NK-92 (cell line): ENCODE measurements at regions not wholly inside any gene's neighbourhood (a gene's known extent, or its start where the extent isn't known, plus 50 kb on each side); places are given as distances from the start of the nearest gene placed in this dataset.
"Not testable (repeated sequence)": the region's sequence is repeated elsewhere in the genome, so short reads cannot be mapped to it uniquely, and the experiment has no call there.

Experiments
- DNase-seq: peaks from one replicate; lab custom pipeline; 2025; ENCODE audit not compliant: unreplicated experiment; lab: John Stamatoyannopoulos, UW

GRCh38 chr17:73919033-73919432 is 274.8 kb upstream of the SDK2 start:
- DNase-seq = not testable (repeated sequence)

DNA sequence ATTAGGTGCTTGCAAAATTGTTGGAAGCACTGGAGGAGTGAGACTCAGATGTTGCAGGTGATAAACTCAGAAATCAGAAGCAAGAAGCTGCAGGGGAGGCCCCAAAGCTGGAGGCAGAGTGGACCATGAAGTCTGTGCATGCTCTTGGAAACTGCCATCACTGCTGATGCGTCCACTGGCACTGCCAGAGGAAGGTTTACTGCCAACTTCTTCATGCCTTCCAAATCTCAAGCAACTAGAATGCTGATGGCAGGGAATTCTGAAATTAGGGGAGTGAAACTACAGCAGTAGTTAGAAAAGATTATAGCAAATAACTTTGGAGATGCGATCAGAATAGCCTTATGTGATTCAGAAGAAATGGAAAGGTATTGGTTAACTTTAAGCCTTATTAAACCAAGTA is 277.1 kb upstream of the SDK2 start:
- DNase-seq = no peak

DNA sequence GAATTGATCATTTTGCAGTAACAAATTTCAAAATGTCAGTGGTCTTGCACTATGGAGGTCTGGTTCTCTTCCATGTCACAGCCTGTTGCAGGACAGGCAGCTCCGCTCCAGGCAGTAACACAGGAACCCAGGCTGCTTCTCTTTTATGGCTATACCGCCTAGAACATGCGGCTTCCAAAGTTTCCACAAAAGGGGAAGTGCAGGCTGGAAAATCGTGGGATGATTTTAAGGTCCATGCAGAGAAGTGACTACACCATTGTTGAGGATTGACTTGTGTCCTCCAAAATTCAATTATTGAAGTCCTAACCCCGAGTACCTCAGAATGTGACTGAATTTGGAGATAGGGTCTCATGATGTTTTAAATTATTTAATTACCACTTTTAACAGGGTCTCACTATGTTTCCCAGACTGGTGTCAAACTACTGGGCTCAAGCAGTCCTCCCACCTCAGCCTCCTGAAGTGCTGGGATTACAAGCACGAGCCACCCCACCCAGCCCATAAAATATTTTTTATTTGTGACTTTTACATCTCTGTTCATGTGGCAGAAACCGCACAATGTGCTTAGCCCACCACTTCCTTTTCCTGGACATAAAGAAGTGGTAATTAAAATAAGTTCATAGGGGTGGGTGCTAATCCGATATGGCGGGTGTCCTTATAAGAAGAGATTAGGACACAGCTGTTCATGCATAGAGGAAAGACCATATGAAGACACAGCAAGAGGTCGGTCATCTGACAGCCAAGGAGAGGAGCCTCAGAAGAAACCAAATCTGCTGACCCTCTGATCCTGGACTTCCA is 279.2 kb upstream of the RPL38 start:
- no peak for DNase-seq

GRCh38 chr17:73924909-73925186 is 278.6 kb upstream of the RPL38 start:
- no peak for DNase-seq

- DNase-seq = no peak
Measured at GRCh38 chr17:73929860-73930430, 273.5 kb upstream of the RPL38 start.

DNA sequence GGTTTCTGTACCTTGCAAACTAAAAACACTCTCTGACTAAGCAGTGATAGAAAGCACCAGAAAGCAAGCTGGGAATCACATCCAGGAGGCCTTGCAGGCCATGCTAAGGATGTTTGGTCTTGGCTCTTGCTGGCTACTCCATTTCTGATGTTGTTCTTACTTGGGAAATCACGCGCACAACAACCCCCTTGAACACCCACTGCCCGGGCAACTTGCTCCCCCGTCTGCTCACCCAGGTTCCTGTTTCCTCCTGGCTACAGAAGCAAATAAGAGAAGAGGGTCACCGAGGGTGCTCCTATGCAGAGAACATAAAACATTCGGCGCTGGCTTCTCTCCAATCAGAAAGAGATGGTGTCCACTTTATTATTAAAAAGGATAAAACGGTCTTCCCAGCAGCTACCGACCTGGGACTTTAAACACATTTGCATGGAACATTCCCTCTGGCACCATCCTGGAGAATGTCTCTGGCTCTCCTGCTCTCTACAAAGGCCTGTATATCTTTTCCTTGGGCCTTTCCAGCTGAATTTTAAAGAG is 271.2 kb upstream of the RPL38 start:
- no peak for DNase-seq

- DNase-seq = no peak
Measured at GRCh38 chr17:73933164-73933766, 270.2 kb upstream of the RPL38 start.

- no peak for DNase-seq
Measured at GRCh38 chr17:73933871-73934270, 269.6 kb upstream of the RPL38 start.

DNA sequence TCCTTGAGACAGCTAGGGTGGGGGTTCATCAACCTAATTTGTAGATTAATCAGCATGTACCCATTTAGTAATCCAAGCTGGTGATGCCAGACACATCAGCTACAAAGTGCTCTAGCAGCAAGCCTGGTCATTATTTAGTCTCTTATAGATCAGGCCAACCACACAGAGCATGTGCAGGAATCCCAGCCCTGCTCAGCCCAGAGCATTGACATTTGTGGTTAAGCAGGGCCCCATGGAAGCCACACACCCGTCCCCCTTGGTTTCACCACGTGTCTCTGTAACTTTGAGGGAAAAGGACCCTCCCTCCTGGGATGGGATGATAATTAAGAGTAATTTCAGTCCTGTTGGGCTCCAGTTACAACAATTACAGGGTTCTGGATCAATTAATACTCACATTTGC is 268.8 kb upstream of the RPL38 start:
- no peak for DNase-seq

GRCh38 chr17:73936908-73937627 is 266.4 kb upstream of the RPL38 start:
- no peak for DNase-seq

- no peak for DNase-seq
Measured at GRCh38 chr17:73938706-73939105, 264.8 kb upstream of the RPL38 start.

- DNase-seq = no peak
Measured at GRCh38 chr17:73939806-73940205, 263.7 kb upstream of the RPL38 start.

DNA sequence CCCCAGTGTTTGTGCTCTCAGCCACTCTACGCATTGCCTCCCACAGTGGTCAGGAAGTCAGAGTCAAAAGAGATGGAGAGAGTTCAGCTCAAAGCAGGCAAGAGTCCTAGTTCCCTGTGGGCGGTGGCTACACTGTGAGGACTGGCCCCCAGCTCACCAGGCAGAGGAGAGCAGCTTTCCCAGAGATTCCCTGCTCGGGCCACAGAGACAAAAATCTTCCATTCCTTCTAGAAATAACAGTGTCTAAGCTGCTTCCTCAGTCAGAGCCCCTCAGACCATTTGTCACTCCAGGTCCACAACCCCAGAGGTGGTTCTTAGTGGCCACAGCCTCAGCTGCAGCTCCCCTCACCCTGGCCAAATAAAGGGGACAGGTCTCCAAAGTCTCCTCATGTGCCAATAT is 263.0 kb upstream of the RPL38 start:
- no peak for DNase-seq

- DNase-seq = no peak
Measured at GRCh38 chr17:73941919-73942530, 261.5 kb upstream of the RPL38 start.

DNA sequence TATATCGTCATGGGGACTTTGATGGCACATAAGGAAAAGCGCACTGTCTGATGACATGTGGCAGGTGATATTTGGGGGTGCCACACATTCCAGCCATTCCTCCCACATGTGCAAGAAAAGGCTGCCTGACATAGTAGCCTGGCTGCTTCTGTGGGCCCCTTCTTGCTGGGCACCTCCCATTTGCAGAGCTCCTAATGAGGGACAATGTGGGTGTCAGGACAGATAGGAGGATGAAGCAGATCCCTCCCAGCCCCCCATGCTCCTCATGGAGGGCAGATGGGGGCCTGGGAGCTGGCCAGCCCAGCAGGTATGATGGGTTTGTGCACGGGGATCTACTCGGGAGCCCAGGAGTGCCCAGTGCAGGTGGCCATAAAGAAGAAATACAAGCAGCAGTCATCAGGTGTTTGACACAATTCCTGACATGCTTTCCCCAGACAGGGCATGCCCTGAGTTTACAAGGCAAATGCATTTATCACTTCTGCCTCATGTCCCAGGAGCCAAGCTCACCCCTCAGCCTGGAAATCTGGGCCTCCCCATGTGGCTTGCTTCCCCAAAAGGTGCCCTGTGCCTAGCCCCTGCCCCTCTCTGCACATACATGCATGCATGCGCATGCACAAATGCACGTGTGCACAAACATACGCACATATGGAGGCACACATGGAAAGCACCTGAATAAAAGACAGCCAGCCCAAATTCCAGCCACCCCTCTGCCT is 260.6 kb upstream of the RPL38 start:
- no peak for DNase-seq

GRCh38 chr17:73943416-73944110 is 259.9 kb upstream of the RPL38 start:
- DNase-seq = no peak

DNA sequence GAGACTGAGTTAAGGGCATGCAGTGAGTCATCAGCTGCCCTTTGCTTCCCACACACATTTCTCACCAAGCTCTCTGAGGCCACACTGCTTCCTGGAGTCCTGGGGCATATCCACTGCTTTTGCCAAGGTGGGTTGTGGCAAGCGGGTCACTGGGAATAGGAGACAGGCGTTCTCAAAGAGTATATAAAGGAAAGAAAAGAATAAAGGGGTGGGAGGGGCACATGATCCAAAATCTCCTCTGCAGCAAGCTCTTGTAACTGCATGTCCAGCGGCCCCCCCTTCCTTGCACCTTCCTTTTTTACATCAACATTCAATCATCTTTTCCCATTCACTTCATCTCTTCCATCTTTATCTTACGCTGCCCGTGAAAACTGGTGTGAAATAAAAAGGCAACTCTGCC is 259.1 kb upstream of the RPL38 start:
- DNase-seq = no peak

- no peak for DNase-seq
Measured at GRCh38 chr17:73947281-73947965, 256.1 kb upstream of the RPL38 start.

DNA sequence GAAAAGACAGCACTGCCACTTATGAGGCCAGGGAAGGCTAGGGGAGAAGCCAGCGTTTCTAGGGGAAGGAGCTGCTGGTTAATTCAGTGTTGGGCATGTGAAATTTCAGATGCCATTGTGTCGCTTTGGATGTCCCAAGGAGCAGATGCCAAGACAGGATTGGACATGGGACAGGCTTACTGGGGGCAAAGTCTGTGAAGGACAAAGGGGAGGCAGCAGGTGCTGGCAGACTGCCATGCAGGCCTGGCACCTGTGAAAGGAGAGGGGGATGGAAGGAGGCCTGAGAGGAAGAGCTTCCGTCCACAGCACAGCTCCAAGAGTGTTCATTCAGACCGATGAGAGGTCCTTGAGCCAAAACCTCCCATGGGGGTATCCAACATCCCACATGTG is 255.5 kb upstream of the RPL38 start:
- DNase-seq = no peak
